ENCODE measurements at regions not wholly inside any gene's neighbourhood (a gene's known extent, or its start where the extent isn't known, plus 50 kb on each side); places are given as distances from the start of the nearest gene placed in this dataset.
"Not testable (repeated sequence)": the region's sequence is repeated elsewhere in the genome, so short reads cannot be mapped to it uniquely, and the experiment has no call there.

DNA sequence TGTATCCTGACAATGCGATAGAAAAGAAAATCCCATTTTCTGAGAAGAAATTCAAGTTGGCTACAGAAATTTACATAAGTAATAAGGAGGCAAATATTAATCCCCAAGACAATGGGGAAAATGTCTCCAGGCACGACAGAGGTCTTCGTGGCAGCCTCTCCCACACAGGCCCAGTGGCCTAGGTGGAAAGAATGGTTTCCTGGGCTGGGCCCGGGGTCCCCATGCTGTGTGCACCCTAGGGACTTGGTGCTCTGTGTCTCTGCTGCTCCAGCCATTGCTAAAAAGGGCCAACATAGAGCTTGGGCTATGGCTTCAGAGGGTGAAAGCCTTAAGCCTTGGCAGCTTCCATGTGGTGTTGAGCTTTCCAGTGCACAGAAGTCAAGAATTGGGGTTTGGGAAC lies 102.5 kb upstream of the LYPLAL1 start:
- no peak for DNase-seq

- no peak for DNase-seq
Measured at GRCh38 chr1:219072329-219072728, 101.3 kb upstream of the LYPLAL1 start.

DNA sequence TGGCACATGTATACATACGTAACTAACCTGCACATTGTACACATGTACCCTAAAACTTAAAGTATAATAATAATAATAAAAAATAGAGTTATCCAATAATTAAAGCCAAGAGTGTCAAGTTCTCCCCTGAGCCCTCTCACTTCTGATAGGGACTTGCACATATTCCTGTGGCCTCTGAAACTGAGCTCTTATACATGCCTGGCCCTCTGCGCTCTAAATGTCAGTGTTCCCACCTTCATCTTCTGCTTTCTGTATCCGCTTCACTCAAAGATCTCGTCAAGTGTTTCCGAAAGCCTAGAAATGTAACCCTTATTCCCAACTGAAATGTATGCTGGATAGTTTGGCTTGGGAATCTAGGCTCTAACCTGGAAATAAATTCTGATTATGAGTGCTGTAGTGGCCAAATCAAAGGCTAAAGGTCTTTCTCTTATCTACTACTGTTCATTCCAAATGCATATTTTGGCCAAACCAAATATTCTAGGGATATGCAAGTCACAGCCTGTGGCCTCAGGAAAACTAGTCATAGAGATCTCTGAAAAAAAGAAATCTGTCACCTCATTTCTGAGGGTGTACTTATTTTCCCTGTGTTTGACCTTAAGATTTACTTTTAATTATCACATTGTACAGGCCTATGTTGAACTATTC lies 99.5 kb upstream of the LYPLAL1 start:
- DNase-seq = no peak

- no peak for DNase-seq
Measured at GRCh38 chr1:219075121-219075879, 98.4 kb upstream of the LYPLAL1 start.

GRCh38 chr1:219076326-219076937 lies 97.2 kb upstream of the LYPLAL1 start:
- DNase-seq = no peak

GRCh38 chr1:219077767-219078166 lies 95.9 kb upstream of the LYPLAL1 start:
- not testable (repeated sequence) for DNase-seq

DNA sequence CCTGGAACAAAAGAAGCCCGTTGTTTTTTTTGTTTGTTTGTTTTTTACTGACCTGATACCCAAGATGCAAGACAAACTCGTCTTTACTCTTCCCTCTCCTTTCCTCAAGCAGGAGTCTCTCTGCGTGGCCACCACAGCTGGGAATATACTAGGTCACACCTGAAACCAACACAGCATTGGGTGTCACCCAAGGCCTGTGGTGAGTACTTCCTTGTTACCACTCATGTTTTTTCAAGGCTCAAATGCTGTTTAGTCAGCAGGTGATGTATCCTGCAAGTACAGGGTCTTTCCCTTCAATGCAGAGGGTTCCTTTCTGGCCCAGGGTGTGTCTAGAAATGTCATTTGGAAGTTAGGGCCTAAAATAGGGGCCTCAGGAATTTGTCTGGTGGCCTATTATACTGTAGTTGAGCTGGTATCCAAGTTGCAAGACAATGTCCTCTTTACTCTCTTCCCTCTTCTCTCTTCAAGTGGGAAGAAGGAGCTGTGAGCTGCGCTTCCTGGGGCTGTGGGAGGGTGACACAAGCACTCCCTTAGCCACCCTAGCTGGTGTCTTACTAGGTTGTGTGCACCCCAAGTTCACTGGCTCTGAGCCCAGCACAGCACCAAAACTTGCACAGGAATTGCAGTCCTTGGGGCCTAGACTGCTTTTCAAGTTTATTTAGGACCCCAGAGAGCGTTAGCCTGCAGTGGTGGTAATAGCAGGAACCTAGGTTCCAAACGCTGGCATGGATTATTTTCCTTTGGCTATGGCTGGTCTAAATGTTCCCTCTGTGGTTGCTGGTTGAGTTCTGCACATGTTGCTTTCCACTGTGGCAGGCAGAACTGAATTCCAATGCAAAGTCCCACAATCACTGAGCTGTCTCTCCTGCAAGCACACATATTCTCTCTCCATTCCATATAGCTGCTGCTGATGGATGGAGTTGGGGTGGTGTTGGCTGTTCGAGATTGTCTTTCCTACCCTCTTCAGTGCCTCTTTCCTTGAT lies 91.4 kb upstream of the LYPLAL1 start:
- DNase-seq = no peak

GRCh38 chr1:219083631-219084030 lies 90.0 kb upstream of the LYPLAL1 start:
- DNase-seq = no peak

DNA sequence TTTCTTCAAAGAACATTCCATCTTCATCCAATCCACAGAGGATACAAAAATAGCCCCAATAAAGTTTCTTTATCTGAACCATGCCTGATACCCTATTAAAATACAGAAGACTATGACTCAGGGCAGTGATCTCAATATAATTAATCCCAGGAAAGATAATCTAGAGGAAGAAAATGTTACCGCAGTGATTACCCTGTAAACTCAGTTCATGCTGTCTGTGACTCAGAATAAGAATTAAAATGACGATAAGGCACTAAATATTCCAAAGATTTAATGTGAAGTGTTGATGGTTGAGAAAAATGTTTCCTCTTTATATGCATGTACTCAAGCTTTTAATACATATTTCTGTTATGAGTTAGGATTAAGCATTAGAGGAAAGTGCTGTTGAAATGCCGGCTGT lies 88.6 kb upstream of the LYPLAL1 start:
- no peak for DNase-seq

DNA sequence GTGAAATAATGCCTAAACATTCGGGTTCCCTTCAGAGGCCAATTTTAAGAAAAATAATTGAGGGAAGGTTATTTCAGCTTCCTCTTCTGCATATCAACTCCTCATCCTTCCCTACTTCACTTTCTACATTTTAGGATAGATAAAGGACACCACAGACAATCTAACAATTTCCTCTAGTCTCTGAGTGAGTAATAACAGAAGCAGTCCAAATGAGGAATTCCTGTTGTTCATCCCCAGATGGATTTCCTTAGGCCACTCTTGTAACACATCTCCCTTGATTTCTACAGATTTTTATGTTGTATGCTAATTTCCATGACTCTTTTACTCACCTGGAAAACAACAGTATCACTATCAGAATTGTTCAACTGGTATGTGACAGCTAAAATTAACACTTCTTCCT lies 87.7 kb upstream of the LYPLAL1 start:
- DNase-seq = no peak

- no peak for DNase-seq
Measured at GRCh38 chr1:219086956-219087469, 86.7 kb upstream of the LYPLAL1 start.

DNA sequence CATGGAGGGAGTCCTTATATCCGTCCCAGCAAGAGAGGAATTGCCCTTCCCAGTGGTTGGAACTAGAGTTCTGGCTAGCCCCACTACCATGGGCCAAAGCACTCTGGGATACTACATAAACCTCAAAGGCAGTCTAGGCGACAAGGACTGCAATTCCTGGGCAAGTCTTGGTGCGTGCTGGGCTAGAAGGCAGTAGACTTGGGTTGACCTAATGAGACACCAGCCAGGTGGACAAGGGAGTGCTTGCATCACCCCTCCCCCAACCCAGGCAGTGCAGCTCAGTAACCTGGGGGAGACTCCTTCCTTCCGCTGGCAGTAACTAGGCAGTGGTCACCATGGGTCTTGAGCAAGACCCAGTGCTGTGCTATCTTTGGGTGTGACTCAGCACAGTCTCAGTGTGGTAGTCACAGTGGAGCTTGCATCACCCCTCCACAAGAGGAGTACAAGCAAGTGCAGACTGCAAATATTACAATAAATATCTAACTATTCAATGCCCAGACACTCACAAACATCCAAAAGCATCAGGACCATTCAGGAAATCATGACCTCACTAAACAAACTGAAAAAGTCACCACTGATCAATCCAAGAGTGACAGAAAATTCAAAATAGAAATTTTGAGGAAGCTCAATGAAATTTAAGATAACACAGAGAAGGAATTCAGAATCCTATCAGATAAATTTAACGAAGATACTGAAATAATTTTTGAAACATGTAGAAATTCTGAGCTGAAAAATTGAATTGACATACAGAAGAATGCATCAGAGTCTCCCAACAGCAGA lies 84.7 kb upstream of the LYPLAL1 start:
- DNase-seq = no peak

DNA sequence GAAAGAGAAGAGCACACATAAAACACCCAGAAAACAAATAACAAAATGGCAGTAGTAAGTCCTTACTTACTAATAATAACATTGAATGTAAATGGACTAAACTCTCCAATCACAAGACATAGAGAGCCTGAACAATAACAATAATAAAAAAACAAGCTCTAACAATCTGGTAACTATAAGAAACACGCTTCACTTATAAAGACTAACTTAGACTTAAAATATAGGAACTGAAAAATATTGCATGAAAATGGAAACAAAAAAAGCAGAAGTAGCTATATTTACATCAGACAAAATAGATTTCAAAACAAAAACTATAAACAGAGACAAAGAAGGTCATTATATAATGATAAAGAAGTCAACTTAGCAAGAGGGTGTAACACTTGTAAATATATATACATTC lies 83.1 kb upstream of the LYPLAL1 start:
- DNase-seq = no peak

GRCh38 chr1:219092206-219092605 lies 81.5 kb upstream of the LYPLAL1 start:
- DNase-seq = no peak

- no peak for DNase-seq
Measured at GRCh38 chr1:219099307-219099706, 74.4 kb upstream of the LYPLAL1 start.

DNA sequence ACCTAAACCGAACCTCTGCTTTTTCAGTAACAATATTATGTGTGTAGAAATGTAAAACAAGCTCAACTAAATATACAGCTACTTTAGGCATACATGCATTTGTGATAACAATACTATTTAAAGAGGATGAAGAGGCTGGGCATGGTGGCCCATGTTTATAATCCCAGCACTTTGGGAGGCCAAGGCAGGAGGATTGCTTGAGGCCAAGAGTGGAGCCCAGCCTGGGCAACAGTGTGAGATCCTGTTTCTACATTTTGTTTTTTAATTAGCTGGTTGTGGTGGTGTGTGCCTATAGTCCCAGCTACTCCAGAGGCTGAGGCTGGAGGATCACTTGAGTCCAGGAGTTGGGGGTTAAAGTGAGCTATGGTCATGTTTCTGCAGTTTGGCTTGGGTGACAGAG lies 73.6 kb upstream of the LYPLAL1 start:
- no peak for DNase-seq

GRCh38 chr1:219102466-219102865 lies 71.2 kb upstream of the LYPLAL1 start:
- DNase-seq = not testable (repeated sequence)

DNA sequence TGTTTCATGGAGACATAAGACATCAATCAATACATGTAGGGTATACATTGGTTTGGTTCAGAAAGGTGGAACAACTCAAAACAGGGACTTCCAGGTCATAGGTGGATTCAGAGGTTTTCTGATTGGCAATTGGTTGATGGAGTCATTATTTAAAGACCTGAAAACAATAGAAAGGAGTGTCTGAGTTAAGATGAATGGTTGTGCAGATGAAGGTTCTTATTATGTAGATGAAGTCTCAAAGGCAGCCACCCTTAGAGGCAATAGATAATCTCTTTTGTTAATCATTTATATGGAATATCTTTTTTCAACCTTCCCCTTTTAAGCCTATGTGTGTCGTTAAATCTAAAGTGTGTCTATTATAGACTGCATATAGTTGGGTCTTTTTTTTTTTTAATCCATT lies 67.8 kb upstream of the LYPLAL1 start:
- no peak for DNase-seq

DNA sequence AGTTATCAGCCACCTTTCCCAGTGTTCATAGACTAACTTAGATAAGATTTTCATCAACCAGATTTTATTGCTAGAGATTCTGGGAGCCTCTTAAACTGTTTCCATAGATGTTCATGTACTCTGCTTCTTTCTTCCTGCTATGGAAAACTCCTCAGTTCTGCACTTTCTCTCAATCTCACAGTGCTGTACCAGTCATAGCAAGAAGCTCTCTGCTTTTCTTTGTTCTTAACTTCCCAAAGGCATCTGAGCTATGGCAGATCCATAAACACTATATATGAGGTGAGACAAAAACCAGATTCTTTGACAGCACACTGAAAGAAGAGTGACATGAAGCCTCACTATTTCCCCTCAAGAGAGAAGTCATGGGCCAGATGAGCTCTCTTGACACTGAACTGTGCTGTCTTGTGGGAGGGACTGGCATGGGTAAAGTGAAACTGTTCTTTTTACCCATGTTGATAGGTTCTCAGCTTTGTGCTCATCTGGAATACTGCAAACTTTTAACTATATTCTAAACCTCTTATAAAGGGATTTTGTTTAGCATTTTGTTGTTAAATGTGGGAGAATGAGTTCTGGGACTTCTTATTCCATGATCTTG lies 64.2 kb upstream of the LYPLAL1 start:
- no peak for DNase-seq

DNA sequence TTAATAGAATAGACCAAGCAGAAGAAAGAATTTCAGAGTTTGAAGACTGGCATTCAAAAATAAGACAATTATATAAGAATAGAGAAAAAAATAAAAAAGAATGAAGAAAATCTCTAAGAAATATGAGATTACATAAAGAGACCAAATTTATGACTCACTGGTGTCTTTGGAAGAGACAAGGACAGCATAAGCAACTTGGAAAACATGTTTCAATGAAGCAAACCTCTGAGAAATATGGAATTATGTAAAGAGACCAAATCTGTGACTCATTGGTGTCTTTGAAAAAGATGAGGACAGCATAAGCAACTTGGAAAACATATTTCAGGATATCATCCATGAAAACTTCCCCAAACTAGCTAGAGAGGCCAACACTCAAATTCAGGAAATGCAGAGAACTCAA lies 60.4 kb upstream of the LYPLAL1 start:
- DNase-seq = no peak

- no peak for DNase-seq
Measured at GRCh38 chr1:219114014-219114413, 59.7 kb upstream of the LYPLAL1 start.

DNA sequence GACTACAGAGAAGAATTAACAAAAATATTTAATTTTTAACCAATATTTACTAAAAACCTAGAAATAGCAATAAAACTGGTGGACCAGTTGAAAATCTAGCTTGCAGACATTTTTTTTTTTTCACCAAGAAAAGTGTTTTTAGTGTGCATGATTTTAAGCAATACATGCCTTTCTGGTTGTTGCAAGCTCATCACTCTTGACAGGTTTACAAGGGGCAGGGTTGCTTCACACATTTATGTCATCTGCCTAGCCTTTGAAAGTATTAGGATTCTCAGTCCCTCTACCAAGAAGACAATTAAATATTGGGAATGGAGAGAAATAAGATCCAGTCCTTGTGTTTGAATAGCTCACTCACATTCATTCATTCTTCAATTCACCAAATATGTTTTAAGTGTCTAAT lies 53.8 kb upstream of the LYPLAL1 start:
- no peak for DNase-seq
